ENCODE measurements at regions not wholly inside any gene's neighbourhood (a gene's known extent, or its start where the extent isn't known, plus 50 kb on each side); places are given as distances from the start of the nearest gene placed in this dataset.

DNA sequence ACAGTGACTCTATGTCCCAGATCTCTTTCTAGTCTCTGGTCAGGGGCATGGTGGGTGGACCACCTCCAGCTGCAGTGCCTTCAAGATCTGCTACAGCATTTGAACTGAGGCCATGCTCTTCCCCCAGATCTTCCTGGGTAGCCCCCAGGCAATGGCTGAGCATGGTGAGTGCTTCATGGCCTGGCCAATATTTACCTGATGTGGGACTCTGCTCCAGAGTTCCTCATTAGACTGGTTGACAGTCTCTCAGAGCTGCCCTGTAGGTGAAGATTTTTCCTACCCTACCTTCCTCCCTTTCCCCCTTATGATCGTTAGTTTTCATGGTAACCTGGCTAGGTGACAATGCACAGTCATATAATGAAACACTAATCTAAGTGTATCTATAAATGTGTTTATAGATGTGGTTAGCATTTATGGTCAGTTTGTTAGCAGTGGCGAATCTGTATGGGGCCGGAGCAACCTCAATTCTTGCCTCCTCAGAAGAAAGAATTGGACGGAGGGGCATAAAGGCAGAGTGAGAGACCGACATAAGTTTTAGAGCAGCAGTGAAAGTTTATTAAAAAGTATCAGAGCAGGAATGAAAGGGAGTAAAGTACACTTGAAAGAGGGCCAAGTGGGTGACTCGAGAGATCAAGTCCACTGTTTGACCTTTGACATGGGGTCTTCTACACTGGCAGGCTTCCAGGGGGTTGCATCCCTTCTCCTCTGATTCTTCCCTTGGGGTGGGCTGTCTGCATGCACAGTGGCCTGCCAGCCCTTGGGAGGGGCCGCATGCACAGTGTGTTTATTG lies 256.3 kb downstream of the CD83 start:
- H3K9me3 ChIP-seq, result no peaks in the 10 kb centered on the region

DNA sequence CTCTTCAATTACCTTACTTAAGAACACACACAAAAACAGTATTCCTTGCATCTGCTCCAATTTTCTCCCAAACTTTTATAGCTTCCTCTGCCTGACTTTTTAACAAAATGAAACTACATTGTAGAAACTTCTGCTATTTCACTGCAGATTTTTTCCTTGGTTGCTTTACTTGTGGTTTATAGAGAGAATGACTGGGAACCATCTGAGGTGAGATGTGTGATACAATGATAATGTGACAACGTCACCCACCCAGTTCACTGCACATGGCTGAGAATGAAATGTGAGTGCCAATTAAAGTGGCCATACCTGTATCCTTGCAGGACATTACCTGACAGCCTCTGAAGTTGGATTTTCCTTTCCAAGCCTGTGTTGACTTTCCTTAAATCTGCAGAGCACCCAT lies 258.4 kb downstream of the CD83 start:
- DNase-seq, result no peak
- Histone ChIP-seq H3K27ac (no peak overlapping the region), H3K9me3 (no peaks in the 10 kb centered on the region), H3K4me1 (peaks cover 0 to 20% (median 6%) of the 10 kb centered on the region in 4 donors), H3K36me3 (no peaks in the 10 kb centered on the region), H3K4me3 (no peak overlapping the region), H3K27me3 (no peaks in the 10 kb centered on the region)
- TF ChIP-seq POLR2AphosphoS5 (IDR thresholded peaks at IDR 0.05) (no peak), POLR2A (IDR thresholded peaks at IDR 0.05) (no peak), EP300 (IDR thresholded peaks at IDR 0.05; ENCODE audit: low read depth) (no peak)
- TF ChIP-seq, protein P1, sequence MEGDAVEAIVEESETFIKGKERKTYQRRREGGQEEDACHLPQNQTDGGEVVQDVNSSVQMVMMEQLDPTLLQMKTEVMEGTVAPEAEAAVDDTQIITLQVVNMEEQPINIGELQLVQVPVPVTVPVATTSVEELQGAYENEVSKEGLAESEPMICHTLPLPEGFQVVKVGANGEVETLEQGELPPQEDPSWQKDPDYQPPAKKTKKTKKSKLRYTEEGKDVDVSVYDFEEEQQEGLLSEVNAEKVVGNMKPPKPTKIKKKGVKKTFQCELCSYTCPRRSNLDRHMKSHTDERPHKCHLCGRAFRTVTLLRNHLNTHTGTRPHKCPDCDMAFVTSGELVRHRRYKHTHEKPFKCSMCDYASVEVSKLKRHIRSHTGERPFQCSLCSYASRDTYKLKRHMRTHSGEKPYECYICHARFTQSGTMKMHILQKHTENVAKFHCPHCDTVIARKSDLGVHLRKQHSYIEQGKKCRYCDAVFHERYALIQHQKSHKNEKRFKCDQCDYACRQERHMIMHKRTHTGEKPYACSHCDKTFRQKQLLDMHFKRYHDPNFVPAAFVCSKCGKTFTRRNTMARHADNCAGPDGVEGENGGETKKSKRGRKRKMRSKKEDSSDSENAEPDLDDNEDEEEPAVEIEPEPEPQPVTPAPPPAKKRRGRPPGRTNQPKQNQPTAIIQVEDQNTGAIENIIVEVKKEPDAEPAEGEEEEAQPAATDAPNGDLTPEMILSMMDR (IDR thresholded peaks at IDR 0.05), result no peak
- in situ Hi-C loops (cut with MboI; ENCODE audit: low pct_ligation_motif_present in 1 of 4, low pct_unique_long_range_greater_than_20kb in 1 of 4, low sequenced_read_pairs in 3 of 4) (no loop called here), intact Hi-C loops (cut with DNase I; ENCODE audit: low total_unique reads) (no loop called here)
- 40 to 50% methylated on average over 1 of the region's 1 CpG for WGBS, 2 donors (ENCODE audit: low coverage in 1 of 2)

More for the DNA sequence above, 256.3 kb downstream of the CD83 start:
- no peak overlapping the region for H3K4me3 ChIP-seq
- DNase-seq, result peak; percentile 22
- WGBS, 2 donors (ENCODE audit: low coverage in 1 of 2), result 27 to 58% methylated on average over 5 to 7 of the region's 7 CpGs
- TF ChIP-seq POLR2AphosphoS5 (IDR thresholded peaks at IDR 0.05) (peak in 1 of 3 donors; percentile 26), POLR2A (IDR thresholded peaks at IDR 0.05) (no peak)
- no peaks in the 10 kb centered on the region for H3K27me3 ChIP-seq
- H3K4me1 ChIP-seq, result peaks cover 0 to 17% (median 6%) of the 10 kb centered on the region in 4 donors
- intact Hi-C loops (cut with DNase I; ENCODE audit: low total_unique reads) (no loop called here), in situ Hi-C loops (cut with MboI; ENCODE audit: low pct_ligation_motif_present in 1 of 4, low pct_unique_long_range_greater_than_20kb in 1 of 4, low sequenced_read_pairs in 3 of 4) (no loop called here)
- no peaks in the 10 kb centered on the region for H3K36me3 ChIP-seq
- H3K27ac ChIP-seq, result peak overlapping the region in 2 of 4 donors; percentile 40 to 56

DNA sequence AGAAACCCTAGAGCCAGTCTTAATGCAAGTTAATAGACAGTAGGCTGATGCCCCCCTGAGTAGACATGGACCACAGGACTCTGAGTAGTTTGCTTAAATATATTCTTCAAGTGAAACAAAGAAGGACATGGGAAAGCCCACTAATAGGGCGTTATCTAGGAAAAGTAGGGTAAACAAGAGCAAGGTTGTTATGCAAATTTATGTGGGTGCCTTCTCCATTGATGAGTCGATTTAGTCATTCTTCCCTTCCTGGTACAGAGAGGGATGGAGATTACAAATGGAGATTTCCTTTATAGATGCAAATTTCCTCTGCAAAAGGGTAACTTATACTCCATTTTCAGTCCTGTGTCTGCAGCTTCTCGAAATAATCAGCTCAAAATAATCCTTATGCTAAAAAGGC lies 262.0 kb downstream of the CD83 start:
- Histone ChIP-seq H3K27ac (no peak overlapping the region), H3K4me1 (peaks cover 0 to 19% (median 5%) of the 10 kb centered on the region in 4 donors), H3K4me3 (no peak overlapping the region), H3K27me3 (no peaks in the 10 kb centered on the region), H3K9me3 (no peaks in the 10 kb centered on the region), H3K36me3 (no peaks in the 10 kb centered on the region)
- in situ Hi-C loops (cut with MboI; ENCODE audit: low pct_ligation_motif_present in 1 of 4, low pct_unique_long_range_greater_than_20kb in 1 of 4, low sequenced_read_pairs in 3 of 4), result no loop called here
- DNase-seq, result no peak
- intact Hi-C loops (cut with DNase I; ENCODE audit: low total_unique reads), result no loop called here
- 66 to 68% methylated on average over 3 of the region's 3 CpGs for WGBS, 2 donors (ENCODE audit: low coverage in 1 of 2)
- TF ChIP-seq, protein P1 (IDR thresholded peaks at IDR 0.05), result no peak
- TF ChIP-seq EP300 (IDR thresholded peaks at IDR 0.05; ENCODE audit: low read depth), result no peak
- TF ChIP-seq POLR2AphosphoS5 (IDR thresholded peaks at IDR 0.05), result no peak
- no peak for TF ChIP-seq POLR2A (IDR thresholded peaks at IDR 0.05)

DNA sequence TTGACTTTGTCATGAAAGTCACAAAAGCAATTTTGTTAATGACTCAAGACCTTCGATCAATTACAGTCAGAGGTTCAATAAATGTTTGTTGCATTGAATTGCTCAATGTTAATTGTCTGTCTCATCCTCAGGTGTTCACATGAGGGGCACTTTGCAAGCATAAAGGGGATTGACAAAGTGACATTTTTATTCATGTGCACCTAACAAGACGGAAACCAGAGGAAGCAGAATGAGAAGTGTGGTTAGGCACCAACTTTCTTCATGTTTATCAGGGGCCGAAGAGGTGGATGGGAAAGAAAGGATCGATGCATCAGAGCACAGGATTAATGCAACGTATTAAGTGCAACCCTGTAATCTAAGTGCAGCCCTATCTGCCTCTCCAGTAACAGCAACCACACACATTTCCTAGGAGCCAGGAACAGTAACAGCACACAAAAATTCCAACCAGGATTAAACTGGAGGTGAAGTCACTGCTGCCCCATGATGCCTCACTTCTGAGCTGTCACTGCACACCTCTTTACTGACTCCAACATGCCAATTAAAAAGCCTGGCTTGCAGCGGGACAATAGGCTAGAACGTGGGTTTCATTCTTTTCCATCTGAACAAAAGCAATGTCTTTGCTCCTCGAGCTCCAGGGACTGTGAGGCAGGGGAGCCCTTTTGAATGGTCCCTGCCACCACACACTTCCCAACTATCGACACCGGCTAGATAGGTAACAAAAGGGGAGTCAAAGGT lies 262.7 kb downstream of the CD83 start:
- TF ChIP-seq POLR2AphosphoS5 (IDR thresholded peaks at IDR 0.05) (no peak), EP300 (IDR thresholded peaks at IDR 0.05; ENCODE audit: low read depth) (no peak), POLR2A (IDR thresholded peaks at IDR 0.05) (no peak)
- TF ChIP-seq, protein P1 (IDR thresholded peaks at IDR 0.05), result no peak
- Histone ChIP-seq H3K36me3 (no peaks in the 10 kb centered on the region), H3K27ac (no peak overlapping the region), H3K4me1 (peaks cover 0 to 19% (median 4%) of the 10 kb centered on the region in 4 donors), H3K27me3 (no peaks in the 10 kb centered on the region), H3K4me3 (no peak overlapping the region), H3K9me3 (no peaks in the 10 kb centered on the region)
- intact Hi-C loops (cut with DNase I; ENCODE audit: low total_unique reads) (no loop called here), in situ Hi-C loops (cut with MboI; ENCODE audit: low pct_ligation_motif_present in 1 of 4, low pct_unique_long_range_greater_than_20kb in 1 of 4, low sequenced_read_pairs in 3 of 4) (no loop called here)
- DNase-seq, result no peak
- WGBS, 2 donors (ENCODE audit: low coverage in 1 of 2), result 80 to 83% methylated on average over 5 to 10 of the region's 10 CpGs
